GM13976 (cell line): ENCODE measurements at regions not wholly inside any gene's neighbourhood (a gene's known extent, or its start where the extent isn't known, plus 50 kb on each side); places are given as distances from the start of the nearest gene placed in this dataset.
"Not testable (repeated sequence)": the region's sequence is repeated elsewhere in the genome, so short reads cannot be mapped to it uniquely, and the experiment has no call there.

Experiments used
- DNase-seq: peaks from one replicate; pipeline ENCODE4 v3.0.0; 2012; ENCODE audit warnings: low spot score
- in situ Hi-C: fragments of 300-500 bp; cut with MboI; formaldehyde crosslinking; loops from one replicate; pipeline ENCODE4 v1.12.0; 2022; ENCODE audit warnings: low sequenced_read_pairs, mixed read lengths, inconsistent platforms; ENCODE audit not compliant: unreplicated experiment
- TF ChIP-seq, protein P1 (sequence below): IDR thresholded peaks from 2 replicates; pipeline ENCODE4 v1.5.1; 2012; ENCODE audit warnings: borderline replicate concordance, mild to moderate bottlenecking; ENCODE audit not compliant: insufficient read depth; ENCODE audit errors: extremely low read depth, missing control alignments, control extremely low read depth

DNA sequence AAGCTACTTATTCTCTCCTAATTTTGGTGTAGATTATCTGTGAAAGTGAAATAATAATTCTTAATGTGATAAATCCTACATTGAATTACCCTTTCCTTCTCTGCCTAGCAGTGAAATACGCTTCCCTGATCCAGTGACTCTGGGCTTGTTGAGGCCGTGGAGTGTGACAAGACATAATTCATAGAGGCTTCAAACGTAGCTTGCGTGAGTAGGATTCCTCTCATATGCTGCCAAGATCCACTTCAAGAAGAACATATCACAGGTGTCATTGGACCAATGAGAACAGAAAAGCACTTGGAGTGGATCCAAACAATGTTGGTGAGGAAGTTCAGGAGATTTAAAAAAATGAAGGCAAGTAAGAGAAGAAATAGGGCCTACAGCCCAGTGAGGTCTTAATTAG, 221.3 kb upstream of the TMEFF2 start:
- in situ Hi-C loops, result no loop called here
- DNase-seq, result no peak
- TF ChIP-seq, protein P1, sequence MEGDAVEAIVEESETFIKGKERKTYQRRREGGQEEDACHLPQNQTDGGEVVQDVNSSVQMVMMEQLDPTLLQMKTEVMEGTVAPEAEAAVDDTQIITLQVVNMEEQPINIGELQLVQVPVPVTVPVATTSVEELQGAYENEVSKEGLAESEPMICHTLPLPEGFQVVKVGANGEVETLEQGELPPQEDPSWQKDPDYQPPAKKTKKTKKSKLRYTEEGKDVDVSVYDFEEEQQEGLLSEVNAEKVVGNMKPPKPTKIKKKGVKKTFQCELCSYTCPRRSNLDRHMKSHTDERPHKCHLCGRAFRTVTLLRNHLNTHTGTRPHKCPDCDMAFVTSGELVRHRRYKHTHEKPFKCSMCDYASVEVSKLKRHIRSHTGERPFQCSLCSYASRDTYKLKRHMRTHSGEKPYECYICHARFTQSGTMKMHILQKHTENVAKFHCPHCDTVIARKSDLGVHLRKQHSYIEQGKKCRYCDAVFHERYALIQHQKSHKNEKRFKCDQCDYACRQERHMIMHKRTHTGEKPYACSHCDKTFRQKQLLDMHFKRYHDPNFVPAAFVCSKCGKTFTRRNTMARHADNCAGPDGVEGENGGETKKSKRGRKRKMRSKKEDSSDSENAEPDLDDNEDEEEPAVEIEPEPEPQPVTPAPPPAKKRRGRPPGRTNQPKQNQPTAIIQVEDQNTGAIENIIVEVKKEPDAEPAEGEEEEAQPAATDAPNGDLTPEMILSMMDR, result no peak

DNA sequence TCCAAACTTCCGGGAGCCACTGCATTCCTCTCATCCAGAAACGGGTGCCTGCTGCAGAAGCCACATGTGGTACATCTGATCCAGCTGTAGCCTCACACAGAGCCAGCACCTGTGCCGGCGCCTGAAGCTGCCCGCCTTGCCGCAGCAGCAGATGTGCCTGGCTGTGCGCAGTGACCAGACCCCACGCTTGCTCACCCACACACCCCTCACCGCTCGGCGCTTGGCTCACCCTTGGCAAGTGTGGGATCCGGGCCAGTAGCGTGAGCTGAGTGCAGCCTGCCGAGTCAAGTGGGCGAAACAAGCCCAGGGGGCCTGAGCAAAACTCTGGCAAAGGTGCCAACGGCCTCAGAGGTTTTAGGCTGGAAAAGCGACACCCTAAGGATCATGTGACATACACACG, 220.1 kb upstream of the TMEFF2 start:
- in situ Hi-C loops, result no loop called here
- TF ChIP-seq, protein P1, result no peak
- DNase-seq, result no peak

DNA sequence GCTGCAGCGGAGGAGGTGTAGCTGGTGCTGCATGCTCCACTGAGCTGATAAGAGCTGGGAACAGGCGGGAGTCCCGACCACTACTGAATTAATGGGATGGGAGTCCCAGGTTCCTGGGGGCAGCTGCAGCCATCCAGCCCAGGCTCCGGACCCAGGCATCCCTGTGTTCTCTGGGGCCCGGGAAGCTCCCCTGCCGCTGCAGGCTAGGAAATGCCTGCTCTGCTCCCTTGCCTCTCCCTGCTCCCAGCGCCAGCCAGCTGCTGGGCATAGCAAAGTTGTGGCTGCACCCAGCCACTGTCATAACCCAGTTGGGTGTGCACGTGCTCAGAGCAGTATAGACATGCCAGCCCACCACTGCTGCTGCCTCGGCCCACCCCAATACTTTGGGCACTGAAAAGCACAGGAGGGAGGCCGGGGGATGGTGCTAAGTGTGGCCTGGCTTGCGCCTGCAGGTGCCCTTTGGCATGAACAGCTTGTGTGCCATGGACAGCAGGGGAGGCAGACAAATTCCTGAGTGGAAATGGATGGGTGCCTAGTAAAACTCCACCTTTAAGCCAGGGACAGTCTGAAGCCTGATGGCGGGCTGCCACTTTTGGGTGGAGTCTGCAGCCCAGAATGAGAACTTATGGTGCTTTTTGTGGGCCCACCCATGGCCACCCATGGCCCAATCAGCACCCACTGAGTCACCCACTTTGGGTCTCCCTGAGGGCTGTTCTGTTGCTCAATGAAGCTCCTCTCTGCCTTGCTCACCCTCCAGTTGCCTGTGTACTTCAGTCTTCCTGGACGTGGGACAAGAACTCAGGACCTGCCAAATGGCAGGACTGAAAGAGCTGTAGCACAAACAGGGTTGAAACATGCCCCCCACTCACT, 219.3 kb upstream of the TMEFF2 start:
- DNase-seq, result no peak
- TF ChIP-seq, protein P1, result no peak
- in situ Hi-C loops, result no loop called here

DNA sequence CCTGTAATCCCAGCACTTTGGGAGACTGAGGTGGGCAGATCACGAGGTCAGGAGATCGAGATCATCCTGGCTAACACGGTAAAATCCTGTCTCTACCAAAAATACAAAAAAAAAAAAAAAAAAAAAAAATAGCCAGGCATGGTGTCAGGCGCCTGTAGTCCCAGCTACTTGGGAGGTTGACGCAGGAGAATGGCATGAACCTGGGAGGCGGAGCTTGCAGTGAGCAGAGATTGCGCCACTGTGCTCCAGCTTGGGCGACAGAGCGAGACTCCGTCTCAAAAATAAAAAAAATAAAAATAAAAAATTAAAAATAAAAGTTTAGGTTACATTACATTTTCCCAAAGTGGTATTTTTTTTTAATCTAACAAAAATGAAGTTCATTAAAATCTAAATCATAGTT, 218.1 kb upstream of the TMEFF2 start:
- in situ Hi-C loops, DNase-seq: not testable (repeated sequence)

DNA sequence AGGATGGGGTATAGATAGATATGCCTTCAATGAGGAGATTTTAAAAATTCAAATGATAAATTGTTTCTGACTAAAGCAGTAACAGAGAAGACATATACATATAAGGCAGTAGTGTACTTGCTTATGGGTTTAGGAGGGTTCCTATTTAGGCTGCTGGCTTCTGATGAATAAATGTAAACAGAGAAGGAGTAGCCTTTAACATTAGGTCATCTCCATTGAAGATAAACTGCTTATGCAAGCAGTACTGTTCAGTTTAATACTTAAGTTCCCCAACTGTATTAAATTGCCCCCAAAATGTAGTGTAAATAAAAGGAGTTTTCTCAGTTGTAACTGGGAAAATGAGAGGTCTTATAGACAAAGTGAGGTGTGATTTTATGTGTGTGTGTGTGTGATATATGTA, 217.7 kb upstream of the TMEFF2 start:
- in situ Hi-C loops, result no loop called here

DNA sequence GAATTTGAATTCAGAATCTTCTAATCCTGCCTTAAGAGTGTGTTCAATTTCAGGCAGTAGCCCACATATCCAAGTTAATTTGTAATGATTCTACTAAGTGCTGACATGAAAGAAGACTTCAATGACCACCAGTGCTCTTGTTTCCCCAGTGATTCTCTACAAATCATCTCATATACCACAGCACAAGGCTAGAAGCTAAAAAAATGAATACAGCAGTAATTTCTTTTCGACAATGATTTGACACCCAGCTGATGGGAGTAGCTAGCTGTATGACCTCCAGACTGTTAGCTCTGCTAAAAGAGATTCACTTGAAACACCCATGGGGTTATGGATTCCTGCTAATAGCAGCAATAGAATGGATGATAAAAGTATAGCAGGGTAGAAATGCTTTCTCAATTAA, 217.0 kb upstream of the TMEFF2 start:
- TF ChIP-seq, protein P1, result no peak
- in situ Hi-C loops, result no loop called here
- DNase-seq, result no peak

More for the DNA sequence above, 217.7 kb upstream of the TMEFF2 start:
- DNase-seq, result no peak
- TF ChIP-seq, protein P1, result no peak

DNA sequence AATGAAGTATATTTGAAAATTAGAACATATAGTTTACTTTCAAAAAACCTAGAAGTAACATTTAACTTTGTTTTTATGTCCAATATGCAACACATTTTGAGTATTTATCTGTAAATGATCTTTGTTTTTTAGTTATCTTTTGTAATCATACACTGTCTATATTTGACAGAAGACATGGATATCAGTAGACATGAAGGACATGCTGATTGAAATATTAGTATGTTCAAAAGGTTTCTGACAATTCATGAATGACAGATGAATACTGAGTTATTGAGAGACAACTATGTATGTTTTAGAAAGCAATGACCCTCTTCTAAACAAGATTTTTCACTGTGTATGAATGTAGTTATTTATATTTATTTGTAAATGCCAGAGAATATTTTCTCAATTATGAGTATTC, 215.6 kb upstream of the TMEFF2 start:
- in situ Hi-C loops, result no loop called here
- TF ChIP-seq, protein P1, result no peak
- no peak for DNase-seq
